ENCODE measurements at regions not wholly inside any gene's neighbourhood (a gene's known extent, or its start where the extent isn't known, plus 50 kb on each side); places are given as distances from the start of the nearest gene placed in this dataset.

DNA sequence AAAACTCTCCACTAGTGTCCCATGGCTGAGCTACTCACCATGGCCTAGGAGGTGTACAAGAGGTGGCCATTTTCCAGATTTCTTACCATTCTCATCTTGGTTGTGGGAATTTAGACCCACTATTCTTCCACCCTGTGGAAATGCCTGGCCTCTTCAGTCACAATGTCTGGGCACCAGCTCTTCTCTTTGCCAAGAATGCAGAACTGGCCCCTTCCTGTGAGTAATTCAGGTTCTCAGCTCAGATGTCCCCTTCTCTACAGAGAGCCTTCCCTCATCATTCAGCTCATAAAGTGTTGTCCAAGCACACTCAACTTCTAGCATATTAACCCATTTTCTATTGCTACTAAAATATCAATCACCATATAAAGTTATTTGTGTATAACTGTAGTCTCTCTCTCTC, 575.5 kb upstream of the KCNMB2 start:
- TF ChIP-seq CTCF (conservative IDR thresholded peaks at IDR 0.05) = no peak
- TF ChIP-seq EZH2 (IDR thresholded peaks at IDR 0.05; ENCODE audit: low read depth) = no peak

Measured in PC-9 (cell line).